ENCODE measurements at regions not wholly inside any gene's neighbourhood (a gene's known extent, or its start where the extent isn't known, plus 50 kb on each side); places are given as distances from the start of the nearest gene placed in this dataset.

- no peak for TF ChIP-seq CTCF (IDR thresholded peaks at IDR 0.05)
- no peak for TF ChIP-seq POLR2A (IDR thresholded peaks at IDR 0.05)
These were observed 856.6 kb upstream of the MGAT4C start for GRCh38 chr12:87112571-87113345.
